Spleen (tissue), 7 donors: ENCODE measurements at regions not wholly inside any gene's neighbourhood (a gene's known extent, or its start where the extent isn't known, plus 50 kb on each side); places are given as distances from the start of the nearest gene placed in this dataset.
"Not testable (repeated sequence)": the region's sequence is repeated elsewhere in the genome, so short reads cannot be mapped to it uniquely, and the experiment has no call there.

Experiments used
- POLR2A ChIP-seq, 3 donors: fragments of 450-650 bp; IDR thresholded peaks; one replicate each; pipeline ENCODE4 v1.5.1; 2017; ENCODE audit warnings: antibody characterized with exemption in 3 of 3, mild to moderate bottlenecking in 1 of 3
- TF ChIP-seq, protein P1 (sequence below), 11 experiments: fragments of 200-600 bp in 7 of 11; fragments of 450-650 bp in 4 of 11; sonication (generic) in 4 of 11; IDR thresholded peaks in 8 of 11; conservative IDR thresholded peaks in 3 of 11; 1 replicate in 7 of 11; 2 replicates in 4 of 11; pipeline versions ENCODE4 v1.4.0 to v1.8.0; 2016 to 2021; ENCODE audit warnings: antibody characterized with exemption in 11 of 11, inconsistent platforms in 4 of 11, mild to moderate bottlenecking in 1 of 11
- donor health status: DM: no; HTN: no; CAD: no; lungs with moderate emphysema.
- donor health status: DM: no; HTN: no; CAD: no.
- donor health status: DM: no; HTN: no; CAD: no.

DNA sequence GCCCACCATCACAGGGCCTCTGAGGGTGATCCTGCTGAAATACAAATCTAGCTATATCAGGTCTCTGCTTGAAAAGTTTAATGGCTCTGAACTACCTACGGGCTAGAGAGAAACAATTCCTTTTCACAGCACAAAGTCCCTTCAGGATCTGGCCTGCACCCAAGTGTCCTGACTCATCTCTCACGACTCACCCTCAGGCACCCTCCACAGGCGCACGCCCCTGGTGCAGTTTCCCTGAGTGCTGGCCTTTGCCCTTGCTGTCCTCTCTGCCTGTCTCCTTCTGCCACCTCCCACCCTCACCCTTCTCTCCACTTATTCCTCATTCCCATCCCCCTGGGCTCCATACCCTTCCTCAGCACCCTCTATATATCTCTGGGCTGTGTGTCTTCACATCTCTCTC, 901.7 kb downstream of the TUBA3C start:
- TF ChIP-seq, protein P1, sequence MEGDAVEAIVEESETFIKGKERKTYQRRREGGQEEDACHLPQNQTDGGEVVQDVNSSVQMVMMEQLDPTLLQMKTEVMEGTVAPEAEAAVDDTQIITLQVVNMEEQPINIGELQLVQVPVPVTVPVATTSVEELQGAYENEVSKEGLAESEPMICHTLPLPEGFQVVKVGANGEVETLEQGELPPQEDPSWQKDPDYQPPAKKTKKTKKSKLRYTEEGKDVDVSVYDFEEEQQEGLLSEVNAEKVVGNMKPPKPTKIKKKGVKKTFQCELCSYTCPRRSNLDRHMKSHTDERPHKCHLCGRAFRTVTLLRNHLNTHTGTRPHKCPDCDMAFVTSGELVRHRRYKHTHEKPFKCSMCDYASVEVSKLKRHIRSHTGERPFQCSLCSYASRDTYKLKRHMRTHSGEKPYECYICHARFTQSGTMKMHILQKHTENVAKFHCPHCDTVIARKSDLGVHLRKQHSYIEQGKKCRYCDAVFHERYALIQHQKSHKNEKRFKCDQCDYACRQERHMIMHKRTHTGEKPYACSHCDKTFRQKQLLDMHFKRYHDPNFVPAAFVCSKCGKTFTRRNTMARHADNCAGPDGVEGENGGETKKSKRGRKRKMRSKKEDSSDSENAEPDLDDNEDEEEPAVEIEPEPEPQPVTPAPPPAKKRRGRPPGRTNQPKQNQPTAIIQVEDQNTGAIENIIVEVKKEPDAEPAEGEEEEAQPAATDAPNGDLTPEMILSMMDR (IDR thresholded peaks at IDR 0.05 in 8 of 11, conservative IDR thresholded peaks at IDR 0.05 in 3 of 11): not testable (repeated sequence)
- not testable (repeated sequence) for TF ChIP-seq POLR2A (IDR thresholded peaks at IDR 0.05)
